GM19467 (cell line): ENCODE measurements at regions not wholly inside any gene's neighbourhood (a gene's known extent, or its start where the extent isn't known, plus 50 kb on each side); places are given as distances from the start of the nearest gene placed in this dataset.
"Not testable (repeated sequence)": the region's sequence is repeated elsewhere in the genome, so short reads cannot be mapped to it uniquely, and the experiment has no call there.

ENCODE experiments used
- ATAC-seq: cut with Tn5 transposase; IDR thresholded peaks from one replicate; pipeline ENCODE4 v1.9.1; 2021; ENCODE audit warnings: mild to moderate bottlenecking, moderate library complexity; ENCODE audit not compliant: unreplicated experiment

GRCh38 chr12:88684170-88684569 lies 103.9 kb upstream of the KITLG start:
- ATAC-seq: no peak

GRCh38 chr12:88683628-88684027 lies 103.4 kb upstream of the KITLG start:
- no peak for ATAC-seq

- no peak for ATAC-seq
Observed at GRCh38 chr12:88681271-88681670, 101.0 kb upstream of the KITLG start.

DNA sequence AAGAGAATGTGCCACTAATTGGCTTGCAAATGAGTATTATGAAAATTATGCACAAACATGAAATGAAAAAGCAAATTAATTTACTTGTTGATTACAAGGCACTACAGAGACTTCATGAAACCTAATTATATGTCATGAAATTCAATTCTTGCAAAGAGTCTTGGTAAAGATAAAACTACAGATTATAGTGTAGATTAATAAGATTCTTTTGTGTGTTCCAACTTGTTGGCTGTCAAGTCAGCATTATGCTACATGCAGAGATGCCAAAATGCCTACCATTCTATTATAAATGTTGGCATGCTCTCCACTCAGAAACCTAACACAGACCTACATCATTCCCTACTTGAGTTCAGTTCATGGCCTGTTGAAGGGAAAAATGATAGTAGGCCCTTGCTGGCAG lies 97.2 kb upstream of the KITLG start:
- no peak for ATAC-seq

DNA sequence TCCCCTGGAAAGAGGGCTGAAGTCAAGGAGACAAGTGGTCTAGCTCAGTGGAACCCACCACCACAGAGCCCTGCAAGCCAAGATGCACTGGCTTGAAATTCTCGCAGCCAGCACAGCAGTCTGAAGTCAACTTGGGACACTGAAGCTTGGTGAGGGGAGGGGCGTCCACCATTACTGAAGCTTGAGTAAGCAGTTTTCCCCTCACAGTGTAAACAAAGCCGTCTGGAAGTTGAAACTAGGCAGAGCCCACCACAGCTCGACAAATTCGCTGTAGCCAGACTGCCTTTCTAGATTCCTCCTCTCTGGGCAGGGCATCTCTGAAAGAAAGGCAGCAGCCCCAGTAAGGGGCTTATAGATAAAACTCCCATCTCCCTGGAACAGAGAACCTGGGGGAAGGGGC lies 87.3 kb upstream of the KITLG start:
- ATAC-seq: not testable (repeated sequence)

- ATAC-seq: no peak
Observed at GRCh38 chr12:88665071-88665470, 84.8 kb upstream of the KITLG start.

DNA sequence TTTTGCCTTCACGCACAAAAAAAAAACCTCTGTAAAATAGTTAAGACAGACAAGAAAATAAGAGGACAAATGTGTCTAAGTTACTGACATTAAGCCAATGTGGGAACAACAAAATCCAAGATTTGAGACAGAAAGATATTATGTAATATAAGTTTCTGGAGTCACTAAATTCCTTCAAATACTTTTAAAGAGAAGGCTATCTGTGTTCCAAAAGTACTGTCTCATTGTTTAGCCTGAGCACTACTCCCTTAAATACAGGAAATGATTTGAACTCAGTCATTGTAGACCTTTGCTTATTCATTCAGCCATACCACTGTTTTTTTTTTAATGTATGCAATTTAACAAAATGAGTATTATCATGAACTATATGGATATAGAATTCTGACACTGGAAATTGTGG lies 82.7 kb upstream of the KITLG start:
- no peak for ATAC-seq

- no peak for ATAC-seq
Observed at GRCh38 chr12:88662093-88662492, 81.8 kb upstream of the KITLG start.

- ATAC-seq: no peak
Observed at GRCh38 chr12:88658009-88658408, 77.7 kb upstream of the KITLG start.

DNA sequence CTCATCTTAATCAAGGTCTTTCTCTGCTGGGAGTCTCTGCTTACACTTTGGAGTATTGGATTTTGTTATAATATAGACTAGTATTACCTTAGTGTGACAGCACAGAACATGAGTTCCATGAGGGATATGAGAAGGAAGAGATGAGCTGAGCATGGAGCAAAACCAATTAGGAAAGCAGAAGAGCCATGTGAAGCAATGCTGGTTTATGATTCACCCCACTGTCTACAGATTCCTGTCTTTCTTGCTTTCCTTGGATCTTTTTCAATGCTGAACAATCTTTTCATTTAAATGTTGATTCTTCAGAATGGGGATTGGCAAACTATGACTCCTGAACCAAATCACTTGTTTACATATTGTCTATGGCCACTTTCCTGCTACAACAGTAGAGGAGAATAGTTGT lies 70.4 kb upstream of the KITLG start:
- no peak for ATAC-seq

DNA sequence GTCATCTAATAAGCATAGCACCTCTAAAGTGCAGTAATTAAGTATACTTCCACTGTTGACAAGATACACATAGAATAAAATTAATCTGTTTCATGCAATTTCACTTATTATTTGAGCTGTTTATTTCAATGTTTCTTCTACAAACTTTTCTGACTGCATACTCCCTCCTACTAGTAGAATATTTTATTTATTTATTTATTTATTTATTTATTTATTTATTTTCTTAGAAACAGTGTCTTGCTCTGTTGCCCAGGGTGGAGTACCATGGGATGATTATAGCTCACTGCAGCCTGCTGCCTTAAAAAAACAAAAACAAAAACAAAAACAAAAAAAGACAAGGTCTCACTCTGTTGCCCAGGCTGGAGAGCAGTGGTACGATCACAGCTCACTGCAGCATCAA lies 68.4 kb upstream of the KITLG start:
- ATAC-seq: no peak

DNA sequence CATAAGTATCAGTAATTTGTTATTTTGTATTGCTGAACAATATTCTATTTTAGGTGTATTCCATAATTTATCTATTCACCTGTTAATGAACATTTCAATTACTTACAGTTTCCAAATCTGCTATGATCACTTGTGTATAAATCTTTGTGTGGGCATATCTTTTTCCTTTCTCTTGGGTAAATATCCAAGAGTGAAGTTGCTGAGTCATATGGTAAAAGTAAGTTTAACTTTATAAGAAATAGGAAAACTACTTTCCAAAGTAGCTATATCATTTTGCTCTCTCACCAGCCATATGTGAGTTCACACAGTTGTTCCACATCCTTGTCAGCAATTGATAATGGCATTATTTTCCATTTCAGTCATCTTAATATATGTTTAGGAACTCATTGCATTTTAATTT lies 66.6 kb upstream of the KITLG start:
- no peak for ATAC-seq

DNA sequence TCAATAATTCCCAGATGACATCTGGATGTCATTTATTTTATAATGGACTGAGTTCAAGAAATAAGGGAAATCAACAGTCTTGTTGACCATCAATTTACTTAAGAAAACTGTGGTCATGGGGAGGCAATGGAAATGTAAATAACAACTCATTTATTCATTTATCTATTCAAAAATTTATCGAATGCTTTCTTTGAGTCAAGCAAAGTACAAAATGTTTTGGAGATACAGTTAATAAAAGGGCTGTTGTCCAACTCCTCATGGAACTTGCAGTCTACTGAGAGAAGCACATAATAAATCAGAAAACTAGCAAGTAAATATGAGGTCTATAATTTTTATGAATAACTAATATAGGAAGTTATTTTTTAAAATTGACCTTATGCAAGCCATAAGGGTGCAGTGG lies 65.5 kb upstream of the KITLG start:
- no peak for ATAC-seq

DNA sequence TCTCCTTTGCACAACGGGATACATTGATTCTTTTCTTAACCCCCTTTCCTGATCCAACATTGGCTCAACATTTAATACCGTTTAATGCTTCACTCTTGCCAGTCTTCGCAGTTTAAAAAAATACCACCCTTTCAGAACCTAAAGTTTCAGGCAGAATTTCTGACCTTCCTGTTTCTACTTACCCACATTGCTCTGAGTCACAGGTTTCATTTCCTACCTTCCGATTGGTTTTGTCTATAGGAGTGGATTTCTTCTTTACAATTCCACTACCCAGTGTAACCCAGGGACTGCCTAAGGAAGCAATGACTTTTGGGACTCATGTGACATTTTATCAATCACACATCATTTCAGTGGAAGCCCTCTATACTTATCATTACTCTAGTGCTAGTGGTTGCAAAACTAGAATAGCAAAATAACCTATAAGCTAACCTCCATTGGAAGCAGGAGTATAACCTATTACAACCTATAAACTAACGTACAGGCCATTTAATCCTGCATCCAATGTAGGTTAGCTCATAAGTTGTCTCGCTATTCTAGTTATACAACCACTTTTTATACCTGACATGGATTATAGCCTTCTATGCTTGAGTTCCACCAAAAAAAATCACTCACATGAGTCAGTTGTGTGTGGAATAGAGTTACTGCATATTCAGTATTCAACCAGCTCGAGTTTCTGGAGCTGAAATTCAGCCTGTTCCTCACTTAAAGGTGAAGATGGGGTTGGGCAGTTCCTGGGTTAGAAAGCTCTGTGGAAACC lies 64.9 kb upstream of the KITLG start:
- ATAC-seq: no peak

- no peak for ATAC-seq
Observed at GRCh38 chr12:88643685-88644084, 63.4 kb upstream of the KITLG start.

DNA sequence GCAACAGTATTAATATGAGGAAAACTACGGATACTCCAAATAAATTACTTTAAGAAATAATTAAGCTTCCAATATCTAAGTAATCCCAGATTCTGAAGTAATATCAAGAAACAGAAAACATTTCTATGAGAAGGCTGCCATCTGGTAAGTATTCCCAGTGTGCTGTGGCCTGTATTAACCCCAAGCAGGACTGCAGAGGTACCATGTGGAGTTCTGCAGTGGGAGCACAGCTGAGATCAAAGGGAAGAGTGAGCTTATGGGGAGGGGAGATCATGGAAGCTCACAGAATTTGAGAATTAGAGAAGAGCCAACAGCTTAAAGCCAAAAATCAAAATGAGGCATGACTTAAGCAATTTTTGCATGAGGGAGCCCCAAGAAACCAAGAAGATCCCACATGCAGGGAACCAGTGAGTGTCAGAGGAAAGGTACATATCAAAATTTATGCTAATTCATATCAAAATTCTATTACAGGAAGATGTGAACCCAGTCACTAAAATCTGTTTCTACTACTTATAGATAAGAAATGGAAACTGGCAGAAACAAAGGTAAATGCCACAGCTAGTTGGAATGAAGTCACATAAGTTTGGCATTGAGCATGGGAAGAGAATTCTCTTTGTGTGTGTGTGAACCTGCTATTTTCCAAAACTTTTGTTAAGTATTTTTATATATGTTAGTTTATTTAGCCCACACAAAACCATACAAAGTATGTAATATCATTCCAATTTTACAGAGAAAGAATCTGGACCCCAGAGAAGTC lies 62.6 kb upstream of the KITLG start:
- ATAC-seq: no peak

- ATAC-seq: no peak
Observed at GRCh38 chr12:88638966-88639760, 58.9 kb upstream of the KITLG start.

DNA sequence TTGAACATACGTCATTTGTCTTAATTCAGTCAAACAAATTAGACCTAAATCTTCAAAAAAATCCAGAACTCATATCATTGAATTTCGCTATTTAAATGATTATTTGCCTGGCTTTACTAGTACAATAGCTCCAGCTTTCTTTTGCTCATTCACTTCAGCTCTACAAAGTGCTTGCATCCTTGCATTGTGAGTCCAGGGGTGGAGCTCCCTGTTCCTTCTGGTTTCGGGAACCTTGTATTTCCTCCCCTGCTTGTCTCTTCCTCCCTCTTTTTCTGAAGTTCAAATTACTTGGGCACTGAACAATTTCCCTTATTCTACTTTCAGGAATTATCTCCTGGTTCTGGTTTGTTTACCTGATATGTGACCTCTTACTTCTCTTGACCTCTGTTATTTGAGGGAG lies 58.1 kb upstream of the KITLG start:
- no peak for ATAC-seq

GRCh38 chr12:88634008-88634407 lies 53.7 kb upstream of the KITLG start:
- ATAC-seq: no peak

- ATAC-seq: no peak
Observed at GRCh38 chr12:88633312-88633711, 53.0 kb upstream of the KITLG start.

DNA sequence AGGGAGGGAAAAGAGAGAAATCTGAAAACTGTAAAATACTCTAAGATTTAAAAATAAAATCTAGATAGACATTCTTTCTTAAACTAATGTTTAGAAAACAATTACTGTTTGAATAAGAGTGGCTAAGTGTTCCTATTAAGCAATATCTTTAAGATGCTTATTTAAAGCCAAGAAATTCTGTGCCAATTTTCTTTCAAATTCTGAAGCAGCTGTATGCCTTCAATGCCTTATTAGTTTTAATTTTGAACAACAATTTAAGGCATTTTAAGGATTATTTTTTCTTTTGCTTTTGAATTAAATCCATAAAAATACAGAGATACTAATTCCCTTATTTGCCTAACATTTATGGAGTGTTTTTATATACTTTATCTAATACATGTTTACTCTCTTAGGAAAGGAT lies 50.3 kb upstream of the KITLG start:
- no peak for ATAC-seq
